K562 (cell line): ENCODE measurements at regions not wholly inside any gene's neighbourhood (a gene's known extent, or its start where the extent isn't known, plus 50 kb on each side); places are given as distances from the start of the nearest gene placed in this dataset.

Experiments used
- ATAC-seq: fragments of 200-7000 bp; cut with Tn5 transposase; 3 replicates; pipeline ENCODE4 v1.9.1; 2020; ENCODE audit warnings: moderate library complexity
- BruUV-seq: library from RNA; stranded (reverse); fragments of 400-500 nt; replicated peaks from 2 replicates; lab custom pipeline; 2021; lab: Mats Ljungman, UMichigan
- CTCF ChIA-PET: fragments of 300-600 bp; formaldehyde crosslinking; extraction: SDS; loops from one replicate; lab custom pipeline; 2021; ENCODE audit warnings: low intra/inter-chr PET ratio; lab: Yijun Ruan, JAX
- POLR2A ChIA-PET: fragments of 300-600, 350-650 bp; sonication (Branson Sonifier 250); formaldehyde crosslinking; extraction: SDS; loops from one replicate; lab custom pipeline; 2021; ENCODE audit warnings: antibody characterized with exemption, inconsistent platforms; lab: Yijun Ruan, JAX
- DNase-seq, 4 experiments: peaks; one replicate each; pipeline versions ENCODE4 v3.0.0 to v3.0.0-alpha.2; 2011 to 2018; ENCODE audit warnings: low spot score in 3 of 4, mixed read lengths in 3 of 4; ENCODE audit errors: extremely low read depth in 1 of 4
- FAIRE-seq: peaks from 2 replicates; lab custom pipeline; 2011; peaks lifted over from hg19 to GRCh38; lab: Jason Lieb, UNC
- H2AFZ ChIP-seq: 2 replicates; pipeline ENCODE4 v1.6.0; 2011; ENCODE audit warnings: low read depth, low read length, control low read depth, inconsistent platforms
- H3K27ac ChIP-seq: fragments of 200-600 bp; 3 replicates; pipeline ENCODE4 v1.8.0; 2011; ENCODE audit warnings: low read depth, mild to moderate bottlenecking, control low read depth, inconsistent platforms, low read length, moderate library complexity, mixed read lengths; ENCODE audit errors: extremely low read depth
- H3K27me3 ChIP-seq, 2 experiments: fragments of 300-600 bp in 1 of 2; 2 replicates in 1 of 2; 3 replicates in 1 of 2; pipeline versions ENCODE4 v1.6.0 to v1.8.0; 2011; ENCODE audit warnings: inconsistent platforms in 2 of 2, low read length in 2 of 2, mild to moderate bottlenecking in 1 of 2, mixed read lengths in 1 of 2, moderate library complexity in 1 of 2; ENCODE audit not compliant: control insufficient read depth in 2 of 2, insufficient read depth in 2 of 2
- H3K36me3 ChIP-seq: fragments of 300-600 bp; 3 replicates; pipeline ENCODE4 v1.8.0; 2011; ENCODE audit warnings: mild to moderate bottlenecking, low read length, inconsistent platforms; ENCODE audit not compliant: control insufficient read depth, insufficient read depth
- H3K4me1 ChIP-seq, 2 experiments: fragments of 200-600 bp in 1 of 2; replicated peaks in 1 of 2; 2 replicates in 1 of 2; 3 replicates in 1 of 2; pipeline versions ENCODE4 v1.5.1 to v1.8.0; 2011; ENCODE audit warnings: inconsistent platforms in 2 of 2, low read length in 2 of 2, mild to moderate bottlenecking in 1 of 2, mixed read lengths in 1 of 2, moderate library complexity in 1 of 2; ENCODE audit not compliant: control insufficient read depth in 2 of 2, insufficient read depth in 2 of 2
- H3K4me2 ChIP-seq: 2 replicates; pipeline ENCODE4 v1.6.1; 2011; ENCODE audit warnings: low read length, control low read depth, inconsistent platforms, mixed read lengths; ENCODE audit not compliant: insufficient read depth
- H3K4me3 ChIP-seq: fragments of 200-600 bp; sonication (generic), shearing (Covaris generic); 2 replicates; pipeline ENCODE4 v1.5.1; 2016; ENCODE audit warnings: control low read depth, inconsistent platforms
- H3K79me2 ChIP-seq: fragments of 200-600 bp; 3 replicates; pipeline ENCODE4 v1.8.0; 2011; ENCODE audit warnings: low read length, inconsistent platforms; ENCODE audit not compliant: control insufficient read depth, insufficient read depth
- H3K9ac ChIP-seq, 2 experiments: 2 replicates each; pipeline versions ENCODE4 v1.6.0 to v1.6.1; 2011; ENCODE audit warnings: low read depth in 2 of 2, low read length in 2 of 2, control low read depth in 1 of 2, inconsistent platforms in 1 of 2, mild to moderate bottlenecking in 1 of 2, mixed read lengths in 1 of 2; ENCODE audit not compliant: insufficient read depth in 1 of 2
- H3K9me1 ChIP-seq: one replicate; pipeline ENCODE4 v1.6.0; 2011; ENCODE audit warnings: inconsistent platforms, mild to moderate bottlenecking, low read length, moderate library complexity; ENCODE audit not compliant: control insufficient read depth, insufficient read depth
- H3K9me3 ChIP-seq: replicated peaks from 2 replicates; pipeline ENCODE4 v1.5.1; 2011; ENCODE audit warnings: low read depth, low read length, inconsistent platforms; ENCODE audit not compliant: control insufficient read depth, insufficient read depth
- H4K20me1 ChIP-seq: replicated peaks from 2 replicates; pipeline ENCODE4 v1.6.1; 2011; ENCODE audit warnings: low read length, inconsistent platforms, mixed read lengths; ENCODE audit not compliant: control insufficient read depth, insufficient read depth
- ATF7 ChIP-seq: fragments of 450-650 bp; IDR thresholded peaks from 2 replicates; pipeline ENCODE4 v1.7.1; 2014; ENCODE audit warnings: mild to moderate bottlenecking, moderate library complexity
- CBFA2T2 ChIP-seq: fragments of 450-650 bp; conservative IDR thresholded peaks from 2 replicates; pipeline ENCODE4 v1.6.1; 2017; ENCODE audit warnings: mild to moderate bottlenecking
- CBFA2T3 ChIP-seq: fragments of 450-650 bp; IDR thresholded peaks from 2 replicates; pipeline ENCODE4 v1.6.1; 2017
- CREM ChIP-seq: IDR thresholded peaks from 2 replicates; pipeline ENCODE4 v1.6.1; 2014; ENCODE audit warnings: antibody characterized with exemption, low read depth
- CTBP1 ChIP-seq: fragments of 450-650 bp; IDR thresholded peaks from 2 replicates; pipeline ENCODE4 v1.6.1; 2016; ENCODE audit warnings: borderline replicate concordance
- KAT7 ChIP-seq: sonication (generic); formaldehyde crosslinking; IDR thresholded peaks from 2 replicates; pipeline ENCODE4 v1.8.0; 2022; ENCODE audit warnings: missing genetic modification reagents, mild to moderate bottlenecking, borderline replicate concordance
- KDM1A ChIP-seq, 2 experiments: fragments of 450-650 bp; IDR thresholded peaks; 2 replicates each; pipeline ENCODE4 v1.6.1; 2016; ENCODE audit warnings: mild to moderate bottlenecking in 2 of 2
- MLLT1 ChIP-seq, 2 experiments: fragments of 450-650 bp; IDR thresholded peaks; 2 replicates each; pipeline ENCODE4 v1.6.1; 2016
- NFRKB ChIP-seq: fragments of 450-650 bp; IDR thresholded peaks from 2 replicates; pipeline ENCODE4 v1.6.1; 2016; ENCODE audit warnings: low read depth
- POLR2AphosphoS2 ChIP-seq: IDR thresholded peaks from 2 replicates; pipeline ENCODE4 v1.6.1; 2012; ENCODE audit warnings: low read length, improper control_type of control experiment
- RCOR1 ChIP-seq, 2 experiments: IDR thresholded peaks; 2 replicates each; pipeline ENCODE4 v1.6.1; 2012; ENCODE audit warnings: low read depth in 2 of 2, low read length in 2 of 2, borderline replicate concordance in 1 of 2, improper control_type of control experiment in 1 of 2
- RUNX1 ChIP-seq: sonication (generic); IDR thresholded peaks from 2 replicates; pipeline ENCODE4 v1.6.1; 2016; ENCODE audit warnings: antibody characterized with exemption, low read depth
- SNIP1 ChIP-seq: fragments of 450-650 bp; IDR thresholded peaks from 2 replicates; pipeline ENCODE4 v1.7.1; 2017; ENCODE audit warnings: low read depth, mild to moderate bottlenecking
- TEAD4 ChIP-seq, 2 experiments: sonication (generic) in 1 of 2; formaldehyde crosslinking in 1 of 2; IDR thresholded peaks; 2 replicates each; pipeline versions ENCODE4 v1.6.1 to v1.8.0; 2012 to 2022; ENCODE audit warnings: borderline replicate concordance in 1 of 2, inconsistent platforms in 1 of 2, low read length in 1 of 2, mild to moderate bottlenecking in 1 of 2, missing genetic modification reagents in 1 of 2
- ZFP91 ChIP-seq: sonication (generic); formaldehyde crosslinking; IDR thresholded peaks from 2 replicates; pipeline ENCODE4 v1.8.0; 2022; ENCODE audit warnings: mild to moderate bottlenecking, missing genetic modification reagents
- ZNF445 ChIP-seq: fragments of 250-450 bp; sonication (Bioruptor Pico); IDR thresholded peaks from 2 replicates; pipeline ENCODE4 v1.4.0; 2020; ENCODE audit warnings: low read depth, mild to moderate bottlenecking, moderate library complexity
- ZNF551 ChIP-seq: fragments of 250-450 bp; sonication (Bioruptor Pico); IDR thresholded peaks from 2 replicates; pipeline ENCODE4 v1.5.0; 2021; ENCODE audit warnings: mild to moderate bottlenecking, moderate library complexity
- ZNF586 ChIP-seq: fragments of 450-650 bp; formaldehyde crosslinking; conservative IDR thresholded peaks from 2 replicates; pipeline ENCODE4 v1.4.0; 2020; ENCODE audit warnings: mild to moderate bottlenecking, moderate library complexity
- ZNF639 ChIP-seq, 2 experiments: fragments of 200-800 bp in 1 of 2; sonication (Bioruptor generic) in 1 of 2; sonication (generic) in 1 of 2; formaldehyde crosslinking in 1 of 2; IDR thresholded peaks in 1 of 2; conservative IDR thresholded peaks in 1 of 2; 2 replicates each; pipeline versions ENCODE4 v1.5.0 to v1.6.1; 2016 to 2020; ENCODE audit warnings: missing compliant biosample characterization in 1 of 2, missing genetic modification characterization in 1 of 2, missing genetic modification reagents in 1 of 2
- ZSCAN32 ChIP-seq: fragments of 450-650 bp; formaldehyde crosslinking; IDR thresholded peaks from 2 replicates; pipeline ENCODE4 v1.4.0; 2020; ENCODE audit warnings: mild to moderate bottlenecking, moderate library complexity
- WGBS: fragments of 100-300 bp; shearing (Covaris generic); methylation state at CpG from one replicate; pipeline ENCODE4 v1.1.6; 2016; ENCODE audit warnings: low coverage, mixed read lengths; ENCODE audit not compliant: insufficient coverage; ENCODE audit errors: missing lambda C conversion rate; 5-methylcytosine and 5-hydroxymethylcytosine counted together
- in situ Hi-C: fragments of 300-500 bp; cut with MboI; formaldehyde crosslinking; loops from 4 replicates; pipeline ENCODE4 v1.15.0; 2018; ENCODE audit warnings: inconsistent platforms, mixed read lengths
- intact Hi-C: fragments of 100-400 bp; cut with micrococcal nuclease; formaldehyde crosslinking; loops from 2 replicates; pipeline ENCODE4 v1.14.2; 2022

- in situ Hi-C loops (no loop called here), intact Hi-C loops (no loop called here)
- Histone ChIP-seq H3K27ac (no peak overlapping the region), H4K20me1 (no peaks in the 10 kb centered on the region), H3K27me3 (no peaks in the 10 kb centered on the region), H3K9me3 (no peaks in the 10 kb centered on the region), H2AFZ (no peak overlapping the region), H3K9ac (no peak overlapping the region), H3K4me2 (no peak overlapping the region), H3K4me1 (peaks cover 0 to 3% of the 10 kb centered on the region in 2 experiments; a peak in 1 of 5 replicates), H3K79me2 (no peaks in the 10 kb centered on the region), H3K9me1 (no peaks in the 10 kb centered on the region), H3K36me3 (no peaks in the 10 kb centered on the region), H3K4me3 (no peak overlapping the region)
- FAIRE-seq (peak; percentile 67), ATAC-seq (peak; percentile 64), DNase-seq (peak in 2 of 4 experiments; percentile 7 to 47)
- 0% methylated on average over 5 of the region's 5 CpGs for WGBS
- ChIA-PET CTCF (no interaction called here), POLR2A (no interaction called here)
- BruUV-seq: no TSS peak
- TF ChIP-seq KAT7 (CRISPR knock-in tag): no peak
- TF ChIP-seq KDM1A (IDR thresholded peaks at IDR 0.05): peak; percentile 65 to 67; a peak in 3 of 4 replicates
- TF ChIP-seq ZNF586 (CRISPR knock-in tag): no peak
- TF ChIP-seq NFRKB: no peak
- TF ChIP-seq CBFA2T2: peak; percentile 36
- TF ChIP-seq ZNF445 (CRISPR knock-in tag): no peak
- peak; percentile 32; the same call in 1 of the 2 replicates for TF ChIP-seq TEAD4 (IDR thresholded peaks at IDR 0.05; ENCODE audit: low read length)
- TF ChIP-seq TEAD4 (CRISPR knock-in tag; IDR thresholded peaks at IDR 0.05; ENCODE audit: borderline replicate concordance): no peak
- no peak for TF ChIP-seq ZSCAN32
- no peak for TF ChIP-seq SNIP1
- TF ChIP-seq POLR2AphosphoS2: no peak
- TF ChIP-seq ZFP91 (CRISPR knock-in tag): no peak
- peak; percentile 28; the same call in 1 of the 2 replicates for TF ChIP-seq ATF7
- TF ChIP-seq ZNF551: no peak
- peak; percentile 65 for TF ChIP-seq CBFA2T3
- no peak for TF ChIP-seq ZNF639 (CRISPR knock-in tag; conservative IDR thresholded peaks at IDR 0.05 in 1 of 2, IDR thresholded peaks at IDR 0.05 in 1 of 2)
- peak; percentile 81 for TF ChIP-seq CTBP1
- no peak for TF ChIP-seq MLLT1 (IDR thresholded peaks at IDR 0.05)
- peak in 1 of 2 experiments; percentile 92; a peak in 2 of 4 replicates for TF ChIP-seq RCOR1 (IDR thresholded peaks at IDR 0.05; ENCODE audit: borderline replicate concordance in 1 of 2, low read depth in 2 of 2, low read length in 2 of 2)
- peak; percentile 41; the same call in 1 of the 2 replicates for TF ChIP-seq CREM
- no peak for TF ChIP-seq RUNX1
Measured at GRCh38 chr5:96256795-96257470, 176.1 kb downstream of the PCSK1 start.
